Smooth muscle cell (in vitro differentiated cells): ENCODE measurements at regions not wholly inside any gene's neighbourhood (a gene's known extent, or its start where the extent isn't known, plus 50 kb on each side); places are given as distances from the start of the nearest gene placed in this dataset.

ENCODE experiments used
- DNase-seq: peaks from one replicate; lab custom pipeline; 2025; ENCODE audit not compliant: unreplicated experiment; lab: John Stamatoyannopoulos, UW
- H2AFZ ChIP-seq: fragments of 200-600 bp; sonication (generic); 2 replicates; pipeline ENCODE4 v1.6.0; 2016; ENCODE audit warnings: antibody characterized with exemption, low read depth, mild to moderate bottlenecking
- H3F3A ChIP-seq: fragments of 200-600 bp; sonication (generic); 2 replicates; pipeline ENCODE4 v1.6.0; 2017; ENCODE audit warnings: antibody characterized with exemption, low read depth
- H3K27ac ChIP-seq: fragments of 200-600 bp; sonication (generic); 2 replicates; pipeline ENCODE4 v1.5.1; 2016; ENCODE audit warnings: low read depth, mild to moderate bottlenecking
- H3K27me3 ChIP-seq: fragments of 200-600 bp; sonication (generic); 2 replicates; pipeline ENCODE4 v1.6.1; 2016; ENCODE audit warnings: low read depth, mild to moderate bottlenecking
- H3K36me3 ChIP-seq: fragments of 200-600 bp; sonication (generic); 2 replicates; pipeline ENCODE4 v1.5.1; 2016; ENCODE audit warnings: low read depth
- H3K4me1 ChIP-seq: fragments of 200-600 bp; sonication (generic); 2 replicates; pipeline ENCODE4 v1.5.1; 2016; ENCODE audit warnings: low read depth
- H3K4me2 ChIP-seq: fragments of 200-600 bp; sonication (generic); 2 replicates; pipeline ENCODE4 v1.6.0; 2016; ENCODE audit warnings: mild to moderate bottlenecking
- H3K4me3 ChIP-seq: fragments of 200-600 bp; sonication (generic); 2 replicates; pipeline ENCODE4 v1.5.1; 2016; ENCODE audit warnings: mild to moderate bottlenecking
- H3K79me2 ChIP-seq: fragments of 200-600 bp; sonication (generic); 2 replicates; pipeline ENCODE4 v1.6.0; 2016; ENCODE audit warnings: low read depth, mild to moderate bottlenecking
- H3K9ac ChIP-seq: fragments of 200-600 bp; sonication (generic); 2 replicates; pipeline ENCODE4 v1.6.0; 2016; ENCODE audit warnings: low read depth
- H3K9me3 ChIP-seq: fragments of 200-600 bp; sonication (generic); replicated peaks from 2 replicates; pipeline ENCODE4 v1.5.1; 2016; ENCODE audit warnings: low read depth
- H4K20me1 ChIP-seq: fragments of 200-600 bp; sonication (generic); 2 replicates; pipeline ENCODE4 v1.6.0; 2016; ENCODE audit warnings: low read depth
- WGBS: methylation state at CpG from one replicate; pipeline ENCODE4 v1.1.7; 2016; ENCODE audit warnings: low lambda C conversion rate; 5-methylcytosine and 5-hydroxymethylcytosine counted together
- TF ChIP-seq, protein P1 (sequence below): fragments of 200-600 bp; sonication (generic); IDR thresholded peaks from 2 replicates; pipeline ENCODE4 v1.5.1; 2017; ENCODE audit warnings: borderline replicate concordance, mild to moderate bottlenecking, antibody characterized with exemption; ENCODE audit not compliant: insufficient read depth, poor library complexity, severe bottlenecking

DNA sequence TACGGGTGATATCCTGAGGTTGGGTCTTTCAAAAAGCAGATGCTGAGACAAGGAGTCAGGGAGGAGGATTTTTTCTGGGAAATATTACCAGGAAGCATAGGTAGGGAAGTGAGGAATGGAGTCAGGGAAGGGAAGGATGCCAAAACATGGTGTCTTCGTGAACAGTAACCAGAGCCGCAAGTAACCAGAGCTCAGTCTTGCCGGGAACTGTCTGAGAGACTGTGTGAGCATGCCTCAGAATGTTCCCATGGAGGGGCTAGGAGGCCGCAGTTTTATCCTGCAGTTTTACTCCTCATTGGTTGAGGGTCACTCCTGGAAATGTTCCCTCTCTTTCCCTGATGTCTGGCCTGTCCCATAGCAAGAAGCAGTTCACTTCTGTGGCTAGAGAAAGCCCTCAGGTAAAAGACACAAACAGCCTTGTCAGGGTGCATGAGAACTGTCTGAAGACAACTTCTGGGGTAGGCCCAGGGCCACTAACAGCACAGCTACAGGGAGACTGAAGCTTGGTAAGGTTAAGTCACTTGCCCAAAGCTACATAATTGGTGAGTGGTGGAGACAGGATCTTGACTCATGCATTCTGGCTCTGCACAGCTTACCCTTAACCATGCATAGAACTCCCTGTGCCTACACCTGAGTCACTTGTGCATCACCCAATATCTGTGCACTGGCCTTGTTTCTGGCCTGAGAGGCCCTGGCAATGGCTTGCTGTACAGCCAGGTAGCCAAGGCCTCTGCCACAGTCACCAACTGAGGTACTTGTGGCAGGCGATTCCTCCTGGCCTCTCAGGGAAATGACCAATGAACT, 76.3 kb upstream of the FRMD4B start:
- no peak for DNase-seq
- Histone ChIP-seq H3K9ac (no peak overlapping the region), H3K9me3 (no peaks in the 10 kb centered on the region), H3K27ac (no peak overlapping the region), H3K4me2 (no peak overlapping the region), H3K36me3 (no peaks in the 10 kb centered on the region), H3F3A (no peaks in the 10 kb centered on the region), H3K4me3 (no peak overlapping the region), H4K20me1 (no peaks in the 10 kb centered on the region), H3K4me1 (no peaks in the 10 kb centered on the region), H3K27me3 (no peaks in the 10 kb centered on the region), H3K79me2 (no peaks in the 10 kb centered on the region), H2AFZ (no peak overlapping the region)
- WGBS: 95% methylated on average over 6 of the region's 6 CpGs
- TF ChIP-seq, protein P1, sequence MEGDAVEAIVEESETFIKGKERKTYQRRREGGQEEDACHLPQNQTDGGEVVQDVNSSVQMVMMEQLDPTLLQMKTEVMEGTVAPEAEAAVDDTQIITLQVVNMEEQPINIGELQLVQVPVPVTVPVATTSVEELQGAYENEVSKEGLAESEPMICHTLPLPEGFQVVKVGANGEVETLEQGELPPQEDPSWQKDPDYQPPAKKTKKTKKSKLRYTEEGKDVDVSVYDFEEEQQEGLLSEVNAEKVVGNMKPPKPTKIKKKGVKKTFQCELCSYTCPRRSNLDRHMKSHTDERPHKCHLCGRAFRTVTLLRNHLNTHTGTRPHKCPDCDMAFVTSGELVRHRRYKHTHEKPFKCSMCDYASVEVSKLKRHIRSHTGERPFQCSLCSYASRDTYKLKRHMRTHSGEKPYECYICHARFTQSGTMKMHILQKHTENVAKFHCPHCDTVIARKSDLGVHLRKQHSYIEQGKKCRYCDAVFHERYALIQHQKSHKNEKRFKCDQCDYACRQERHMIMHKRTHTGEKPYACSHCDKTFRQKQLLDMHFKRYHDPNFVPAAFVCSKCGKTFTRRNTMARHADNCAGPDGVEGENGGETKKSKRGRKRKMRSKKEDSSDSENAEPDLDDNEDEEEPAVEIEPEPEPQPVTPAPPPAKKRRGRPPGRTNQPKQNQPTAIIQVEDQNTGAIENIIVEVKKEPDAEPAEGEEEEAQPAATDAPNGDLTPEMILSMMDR: no peak

DNA sequence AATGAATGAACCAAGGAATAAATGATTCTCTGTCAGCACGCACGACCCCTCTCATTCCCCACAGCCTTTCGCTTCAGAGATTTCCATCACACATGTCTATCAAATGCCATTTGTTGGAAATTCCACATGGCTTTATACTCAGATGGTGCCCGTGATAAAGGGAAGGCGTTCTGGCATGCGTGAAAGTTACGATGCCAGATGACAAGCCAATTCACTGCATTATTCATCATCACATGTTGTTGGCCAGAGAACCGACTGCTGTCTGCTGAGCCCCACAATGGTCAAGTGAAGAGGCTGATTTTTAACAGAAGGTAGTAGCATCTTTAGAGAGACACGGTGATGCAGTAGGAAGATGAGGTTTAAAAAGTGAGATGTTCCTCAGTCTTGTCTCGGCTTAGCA, 74.1 kb upstream of the FRMD4B start:
- no peaks in the 10 kb centered on the region for H3K9me3 ChIP-seq
- no peaks in the 10 kb centered on the region for H3K27me3 ChIP-seq
- TF ChIP-seq, protein P1: no peak
- no peaks in the 10 kb centered on the region for H3F3A ChIP-seq
- 88% methylated on average over 10 of the region's 10 CpGs for WGBS
- H3K4me3 ChIP-seq: no peak overlapping the region
- no peak overlapping the region for H2AFZ ChIP-seq
- no peak overlapping the region for H3K27ac ChIP-seq
- no peak for DNase-seq
- H3K4me1 ChIP-seq: no peaks in the 10 kb centered on the region
- H4K20me1 ChIP-seq: no peaks in the 10 kb centered on the region
- H3K4me2 ChIP-seq: no peak overlapping the region
- H3K9ac ChIP-seq: no peak overlapping the region
- H3K79me2 ChIP-seq: no peaks in the 10 kb centered on the region
- no peaks in the 10 kb centered on the region for H3K36me3 ChIP-seq

DNA sequence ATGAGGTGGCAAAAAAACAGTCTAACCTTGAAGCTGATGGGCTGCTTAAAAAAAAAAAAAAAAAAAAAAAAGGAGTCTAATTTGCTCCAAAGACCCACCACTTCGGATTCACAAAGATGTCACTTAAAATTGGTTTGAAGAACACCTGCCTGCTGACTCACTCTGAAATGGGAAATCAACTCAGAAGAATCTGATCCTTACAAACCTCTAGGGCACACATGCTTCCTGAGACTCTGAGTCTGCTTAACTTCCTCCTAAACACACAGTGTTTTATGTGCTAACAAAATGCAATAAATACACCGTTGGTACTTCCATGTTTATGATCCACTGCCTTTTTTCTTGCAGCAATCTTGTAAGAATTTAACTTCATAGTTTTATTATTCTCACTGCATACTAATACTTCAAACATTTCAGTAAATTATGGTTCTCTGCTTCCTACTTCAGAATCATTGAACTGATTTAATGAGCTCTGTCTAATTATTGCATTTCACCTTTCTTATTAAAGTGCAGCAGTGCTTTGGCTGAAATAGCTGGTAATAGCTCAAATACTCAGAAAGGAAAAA, 73.0 kb upstream of the FRMD4B start:
- no peaks in the 10 kb centered on the region for H3K9me3 ChIP-seq
- H3K4me3 ChIP-seq: no peak overlapping the region
- no peaks in the 10 kb centered on the region for H3K4me1 ChIP-seq
- WGBS: 60% methylated on average over 2 of the region's 2 CpGs
- H3K9ac ChIP-seq: no peak overlapping the region
- no peak for DNase-seq
- H2AFZ ChIP-seq: no peak overlapping the region
- no peaks in the 10 kb centered on the region for H3F3A ChIP-seq
- H4K20me1 ChIP-seq: no peaks in the 10 kb centered on the region
- TF ChIP-seq, protein P1: no peak
- H3K4me2 ChIP-seq: no peak overlapping the region
- H3K79me2 ChIP-seq: no peaks in the 10 kb centered on the region
- no peaks in the 10 kb centered on the region for H3K27me3 ChIP-seq
- H3K27ac ChIP-seq: no peak overlapping the region
- H3K36me3 ChIP-seq: no peaks in the 10 kb centered on the region
